Right lobe of liver (tissue), 4 donors: ENCODE measurements at regions not wholly inside any gene's neighbourhood (a gene's known extent, or its start where the extent isn't known, plus 50 kb on each side); places are given as distances from the start of the nearest gene placed in this dataset.

Experiments
- POLR2A ChIP-seq: fragments of 450-650 bp; IDR thresholded peaks from one replicate; pipeline ENCODE4 v1.6.1; 2017; ENCODE audit warnings: antibody characterized with exemption, mild to moderate bottlenecking
- TF ChIP-seq, protein P1 (sequence below), 4 donors: fragments of 200-600 bp in 3 of 4; fragments of 450-650 bp in 1 of 4; IDR thresholded peaks; one replicate each; pipeline versions ENCODE4 v1.5.1 to v1.8.0; 2016 to 2022; ENCODE audit warnings: antibody characterized with exemption in 4 of 4, mild to moderate bottlenecking in 2 of 4
- donor health status: DM: no; HTN: no; CAD: no.
- donor health status: DM: no; HTN: no; CAD: no.
- donor health status: DM: no; HTN: yes; CAD: no.

DNA sequence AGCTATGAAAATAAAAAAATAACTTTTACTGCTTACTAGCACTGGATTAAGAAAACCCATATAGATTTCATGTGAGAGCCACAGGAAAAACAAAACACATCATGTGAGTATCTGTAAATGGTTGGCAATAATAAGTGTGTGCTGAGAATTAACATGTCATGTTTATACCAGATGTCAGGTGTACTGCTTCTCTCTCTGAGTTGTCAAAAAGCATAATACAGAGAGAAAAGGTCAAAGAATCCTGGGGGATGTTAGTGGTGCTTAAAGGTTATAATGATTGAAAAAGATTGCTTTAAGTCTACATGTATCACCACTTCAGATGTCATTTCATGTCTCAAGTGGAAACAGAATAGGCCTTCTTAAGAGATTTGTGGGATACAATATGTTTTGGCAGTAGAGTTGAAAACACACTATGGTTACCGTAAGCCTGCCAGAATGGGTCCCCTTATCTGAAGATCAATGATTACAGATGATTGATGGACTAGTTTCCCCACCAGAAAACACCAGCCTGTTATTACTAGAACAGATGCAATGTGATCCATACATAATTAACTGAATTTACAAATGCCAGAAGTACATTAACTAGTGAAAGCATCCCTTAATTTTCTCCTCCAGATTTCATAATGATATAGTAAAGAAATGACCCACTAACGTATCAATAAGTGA, 204.1 kb downstream of the CNTN3 start:
- TF ChIP-seq, protein P1, sequence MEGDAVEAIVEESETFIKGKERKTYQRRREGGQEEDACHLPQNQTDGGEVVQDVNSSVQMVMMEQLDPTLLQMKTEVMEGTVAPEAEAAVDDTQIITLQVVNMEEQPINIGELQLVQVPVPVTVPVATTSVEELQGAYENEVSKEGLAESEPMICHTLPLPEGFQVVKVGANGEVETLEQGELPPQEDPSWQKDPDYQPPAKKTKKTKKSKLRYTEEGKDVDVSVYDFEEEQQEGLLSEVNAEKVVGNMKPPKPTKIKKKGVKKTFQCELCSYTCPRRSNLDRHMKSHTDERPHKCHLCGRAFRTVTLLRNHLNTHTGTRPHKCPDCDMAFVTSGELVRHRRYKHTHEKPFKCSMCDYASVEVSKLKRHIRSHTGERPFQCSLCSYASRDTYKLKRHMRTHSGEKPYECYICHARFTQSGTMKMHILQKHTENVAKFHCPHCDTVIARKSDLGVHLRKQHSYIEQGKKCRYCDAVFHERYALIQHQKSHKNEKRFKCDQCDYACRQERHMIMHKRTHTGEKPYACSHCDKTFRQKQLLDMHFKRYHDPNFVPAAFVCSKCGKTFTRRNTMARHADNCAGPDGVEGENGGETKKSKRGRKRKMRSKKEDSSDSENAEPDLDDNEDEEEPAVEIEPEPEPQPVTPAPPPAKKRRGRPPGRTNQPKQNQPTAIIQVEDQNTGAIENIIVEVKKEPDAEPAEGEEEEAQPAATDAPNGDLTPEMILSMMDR (IDR thresholded peaks at IDR 0.05) = no peak
- TF ChIP-seq POLR2A = no peak
